Spleen (tissue), 7 donors: ENCODE measurements at regions not wholly inside any gene's neighbourhood (a gene's known extent, or its start where the extent isn't known, plus 50 kb on each side); places are given as distances from the start of the nearest gene placed in this dataset.

Source experiments
- CTCF ChIP-seq, 11 experiments: fragments of 200-600 bp in 7 of 11; fragments of 450-650 bp in 4 of 11; sonication (generic) in 4 of 11; IDR thresholded peaks in 8 of 11; conservative IDR thresholded peaks in 3 of 11; 1 replicate in 7 of 11; 2 replicates in 4 of 11; pipeline versions ENCODE4 v1.4.0 to v1.8.0; 2016 to 2021; ENCODE audit warnings: antibody characterized with exemption in 11 of 11, inconsistent platforms in 4 of 11, mild to moderate bottlenecking in 1 of 11
- POLR2A ChIP-seq, 3 donors: fragments of 450-650 bp; IDR thresholded peaks; one replicate each; pipeline ENCODE4 v1.5.1; 2017; ENCODE audit warnings: antibody characterized with exemption in 3 of 3, mild to moderate bottlenecking in 1 of 3
- donor health status: DM: no; HTN: no; CAD: no; lungs with moderate emphysema.
- donor health status: DM: no; HTN: no; CAD: no.
- donor health status: DM: no; HTN: no; CAD: no.

DNA sequence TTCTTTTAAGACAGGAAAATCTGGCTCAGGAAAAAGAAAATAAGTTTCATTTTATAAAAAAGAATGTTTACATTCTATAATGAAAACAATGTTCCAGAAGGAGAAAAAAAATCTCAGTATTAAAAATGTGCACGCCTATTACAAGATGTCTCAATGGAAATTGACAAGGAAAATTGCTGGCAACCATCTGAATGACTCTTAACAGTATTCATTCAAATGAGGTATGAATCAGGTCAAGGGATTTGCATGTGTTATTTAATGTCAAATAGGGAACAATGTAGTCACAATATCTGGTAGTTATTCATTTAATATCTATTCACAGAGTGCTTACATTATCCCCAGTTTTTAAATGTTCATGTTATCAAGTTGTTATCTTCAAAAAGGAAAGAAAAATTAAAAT, 208.4 kb upstream of the TRAM1L1 start:
- TF ChIP-seq CTCF (IDR thresholded peaks at IDR 0.05 in 8 of 11, conservative IDR thresholded peaks at IDR 0.05 in 3 of 11) (no peak), POLR2A (IDR thresholded peaks at IDR 0.05) (no peak)
